ENCODE measurements at regions not wholly inside any gene's neighbourhood (a gene's known extent, or its start where the extent isn't known, plus 50 kb on each side); places are given as distances from the start of the nearest gene placed in this dataset.

GRCh38 chr5:20291766-20292165 is 303.8 kb upstream of the CDH18 start:
- Mint-ChIP-seq H3K9me3 (no peaks in the 10 kb centered on the region), H3K27ac (no peak overlapping the region), H3K27me3 (ENCODE audit: low read depth) (no peaks in the 10 kb centered on the region; the same call in 1 of the 2 replicates), H3K36me3 (ENCODE audit: insufficient read depth in 1 of 3, low read depth in 3 of 3) (no peaks in the 10 kb centered on the region), H3K4me3 (no peak overlapping the region), H3K4me1 (no peaks in the 10 kb centered on the region)
- no peaks in the 10 kb centered on the region for H3K79me2 ChIP-seq (ENCODE audit: insufficient read depth, low read length)
- no peak overlapping the region for H3K9ac ChIP-seq (ENCODE audit: extremely low read depth, insufficient read length, low read length)
- H2BK120ac ChIP-seq (ENCODE audit: low read depth, low read length, poor library complexity, severe bottlenecking) = no peak overlapping the region
- no peaks in the 10 kb centered on the region for H3K9me3 ChIP-seq (ENCODE audit: control insufficient read depth, low read depth, low read length)
- no peaks in the 10 kb centered on the region for H4K20me1 ChIP-seq (ENCODE audit: control insufficient read depth, insufficient read depth, insufficient read length)
- H3K14ac ChIP-seq (ENCODE audit: insufficient read depth, low read length) = no peak overlapping the region
- no peak overlapping the region for H3K4ac ChIP-seq (ENCODE audit: low read depth, low read length)
- no peak overlapping the region for H2AFZ ChIP-seq (ENCODE audit: low read length)
- no peak overlapping the region for H4K8ac ChIP-seq (replicated peaks; ENCODE audit: insufficient read length, low read depth, low read length)
- H3K18ac ChIP-seq (ENCODE audit: insufficient read length, low read depth, low read length) = no peak overlapping the region
- H2BK20ac ChIP-seq (ENCODE audit: low read depth, low read length, poor library complexity, severe bottlenecking) = no peak overlapping the region
- no peak overlapping the region for H3K56ac ChIP-seq (ENCODE audit: insufficient read length, low read depth, low read length)
- H3K79me1 ChIP-seq (ENCODE audit: insufficient read depth, low read depth, low read length, poor library complexity, severe bottlenecking) = no peaks in the 10 kb centered on the region
- no peaks in the 10 kb centered on the region for H3K4me1 ChIP-seq (ENCODE audit: insufficient read depth, low read length)
- H3K23ac ChIP-seq (ENCODE audit: insufficient read length, low read depth, low read length) = no peak overlapping the region
- H3K23me2 ChIP-seq (ENCODE audit: insufficient read length, low read depth, low read length, poor library complexity, severe bottlenecking) = no peaks in the 10 kb centered on the region
- H3K27ac ChIP-seq (ENCODE audit: insufficient read length, low read depth, low read length) = no peak overlapping the region
- no peaks in the 10 kb centered on the region for H3K27me3 ChIP-seq (ENCODE audit: insufficient read depth, low read length)
- no peak overlapping the region for H4K5ac ChIP-seq (ENCODE audit: insufficient read length, low read depth, low read length)
- no peak overlapping the region for H2AK5ac ChIP-seq (ENCODE audit: insufficient read length, low read length)
- no CpG with 5 or more reads among the region's 3 CpGs for WGBS (ENCODE audit: extremely low coverage, insufficient read length, low lambda C conversion rate)
- H2BK5ac ChIP-seq (ENCODE audit: insufficient read length, low read length) = no peak overlapping the region
- H2BK12ac ChIP-seq (ENCODE audit: insufficient read length, low read depth, low read length) = no peak overlapping the region
- H3K4me2 ChIP-seq (ENCODE audit: insufficient read depth, insufficient read length, low read length) = no peak overlapping the region
- no peak for TF ChIP-seq CTCF (conservative IDR thresholded peaks at IDR 0.05)
- no peak overlapping the region for H3T11ph ChIP-seq (ENCODE audit: low read length)
- H4K91ac ChIP-seq (ENCODE audit: insufficient read length, low read depth, low read length) = no peak overlapping the region
- H2BK15ac ChIP-seq (ENCODE audit: low read depth, low read length) = no peak overlapping the region
- no peak for DNase-seq
